GM12878 (cell line): ENCODE measurements at regions not wholly inside any gene's neighbourhood (a gene's known extent, or its start where the extent isn't known, plus 50 kb on each side); places are given as distances from the start of the nearest gene placed in this dataset.

Source experiments
- ATAC-seq: fragments of 200-7000 bp; cut with Tn5 transposase; 3 replicates; pipeline ENCODE4 v1.9.1; 2020; ENCODE audit warnings: mild to moderate bottlenecking, moderate library complexity
- BruUV-seq: library from RNA; stranded (reverse); fragments of 400-500 nt; replicated peaks from 2 replicates; lab custom pipeline; 2021; lab: Mats Ljungman, UMichigan
- CTCF ChIA-PET: fragments of 300-600 bp; sonication (Branson Sonifier 250); formaldehyde crosslinking; extraction: SDS; loops from one replicate; lab custom pipeline; 2021; ENCODE audit warnings: inconsistent platforms; lab: Yijun Ruan, JAX
- POLR2A ChIA-PET: fragments of 350-600 bp; formaldehyde crosslinking; extraction: SDS; loops from one replicate; lab custom pipeline; 2021; ENCODE audit warnings: inconsistent platforms; lab: Charles Lee
- RAD21 ChIA-PET: fragments of 300-600 bp; sonication (Branson Sonifier 250); formaldehyde crosslinking; loops from one replicate; lab custom pipeline; 2023; ENCODE audit warnings: antibody characterized with exemption; ENCODE audit not compliant: unreplicated experiment; lab: Charles Lee
- SMC1A ChIA-PET: fragments of 300-600 bp; sonication (Branson Sonifier 250); formaldehyde crosslinking; loops from one replicate; lab custom pipeline; 2023; ENCODE audit not compliant: unreplicated experiment, uncharacterized antibody; lab: Charles Lee
- DNase-seq: peaks from one replicate; pipeline ENCODE4 v3.0.0-alpha.2; 2011; ENCODE audit warnings: low read depth, low spot score
- FAIRE-seq: peaks from 3 replicates; lab custom pipeline; 2011; peaks lifted over from hg19 to GRCh38; lab: Jason Lieb, UNC
- H2AFZ ChIP-seq: 2 replicates; pipeline ENCODE4 v1.6.0; 2011; ENCODE audit warnings: low read depth, low read length, control low read depth; ENCODE audit not compliant: control insufficient read depth
- H3K27ac ChIP-seq: 2 replicates; pipeline ENCODE4 v1.5.1; 2011; ENCODE audit warnings: control low read depth; ENCODE audit not compliant: control insufficient read depth, insufficient read depth
- H3K27me3 ChIP-seq, 2 experiments: replicated peaks in 1 of 2; 2 replicates each; pipeline versions ENCODE4 v1.6.0 to v1.6.1; 2011; ENCODE audit warnings: low read length in 1 of 2; ENCODE audit not compliant: control insufficient read depth in 2 of 2, insufficient read depth in 2 of 2
- H3K36me3 ChIP-seq, 2 experiments: 2 replicates each; pipeline ENCODE4 v1.5.1; 2011; ENCODE audit warnings: low read length in 1 of 2; ENCODE audit not compliant: control insufficient read depth in 2 of 2, insufficient read depth in 2 of 2
- H3K4me1 ChIP-seq: 2 replicates; pipeline ENCODE4 v1.6.1; 2011; ENCODE audit warnings: mild to moderate bottlenecking, low read length, moderate library complexity, mixed read lengths; ENCODE audit not compliant: control insufficient read depth, insufficient read depth
- H3K4me2 ChIP-seq: 2 replicates; pipeline ENCODE4 v1.6.0; 2011; ENCODE audit warnings: control low read depth; ENCODE audit not compliant: control insufficient read depth, insufficient read depth
- H3K4me3 ChIP-seq: fragments of 200-600 bp; sonication (generic); 2 replicates; pipeline ENCODE4 v1.5.1; 2016
- H3K79me2 ChIP-seq: 2 replicates; pipeline ENCODE4 v1.6.0; 2011; ENCODE audit warnings: low read length; ENCODE audit not compliant: control insufficient read depth, insufficient read depth
- H3K9ac ChIP-seq: 2 replicates; pipeline ENCODE4 v1.8.0; 2011; ENCODE audit warnings: low read length, control low read depth, mixed read lengths; ENCODE audit not compliant: control insufficient read depth, insufficient read depth
- H3K9me3 ChIP-seq: replicated peaks from 3 replicates; pipeline ENCODE4 v1.5.1; 2011; ENCODE audit warnings: mild to moderate bottlenecking, low read length; ENCODE audit not compliant: control insufficient read depth, insufficient read depth
- H4K20me1 ChIP-seq: 2 replicates; pipeline ENCODE4 v1.6.0; 2011; ENCODE audit not compliant: control insufficient read depth, insufficient read depth
- ATF3 ChIP-seq: IDR thresholded peaks from 2 replicates; pipeline ENCODE4 v1.6.1; 2011; ENCODE audit warnings: low read depth, mild to moderate bottlenecking, low read length, moderate library complexity, borderline replicate concordance; ENCODE audit errors: extremely low read depth
- BRCA1 ChIP-seq: IDR thresholded peaks from 2 replicates; pipeline ENCODE4 v1.6.1; 2011; ENCODE audit warnings: low read depth, low read length, improper control_type of control experiment
- ELK1 ChIP-seq: IDR thresholded peaks from 2 replicates; pipeline ENCODE4 v1.6.1; 2012; ENCODE audit warnings: low read depth, low read length, improper control_type of control experiment
- EZH2 ChIP-seq: IDR thresholded peaks from 2 replicates; pipeline ENCODE4 v1.6.1; 2012; ENCODE audit warnings: low read depth, mild to moderate bottlenecking, control low read depth, inconsistent platforms, low read length, borderline replicate concordance; ENCODE audit not compliant: control insufficient read depth
- RB1 ChIP-seq: fragments of 450-650 bp; formaldehyde crosslinking; IDR thresholded peaks from 2 replicates; pipeline ENCODE4 v1.6.1; 2017; ENCODE audit warnings: mild to moderate bottlenecking, borderline replicate concordance
- RUNX3 ChIP-seq: IDR thresholded peaks from 2 replicates; pipeline ENCODE4 v1.6.1; 2012; ENCODE audit warnings: low read length, inconsistent platforms
- SRF ChIP-seq, 2 experiments: IDR thresholded peaks; 2 replicates each; pipeline ENCODE4 v1.6.1; 2011; ENCODE audit warnings: low read depth in 2 of 2, low read length in 2 of 2, mild to moderate bottlenecking in 1 of 2, moderate library complexity in 1 of 2
- WGBS: methylation state at CpG from one replicate; pipeline ENCODE4 v1.1.6; 2016; ENCODE audit warnings: low lambda C conversion rate; ENCODE audit not compliant: insufficient replicate concordance, insufficient coverage; ENCODE audit errors: missing lambda C conversion rate; 5-methylcytosine and 5-hydroxymethylcytosine counted together
- in situ Hi-C: fragments of 300-500 bp; cut with MboI; formaldehyde crosslinking; loops from 9 replicates; pipeline ENCODE4 v1.14.3; 2018; ENCODE audit warnings: mixed read lengths
- intact Hi-C: fragments of 100-400 bp; cut with micrococcal nuclease; formaldehyde crosslinking; loops from one replicate; pipeline ENCODE4 v1.14.2; 2022; ENCODE audit not compliant: unreplicated experiment

- TF ChIP-seq ELK1 (no peak), SRF (IDR thresholded peaks at IDR 0.05; ENCODE audit: low read depth in 2 of 2, low read length in 2 of 2) (no peak), RUNX3 (no peak), RB1 (no peak)
Observed at GRCh38 chr14:81743605-81744004, 210.0 kb upstream of the SEL1L start (continued).

- in situ Hi-C loops = no loop called here
- H2AFZ ChIP-seq = no peak overlapping the region
- H4K20me1 ChIP-seq = no peaks in the 10 kb centered on the region
- WGBS = 0% methylated on average over 2 of the region's 2 CpGs
- intact Hi-C loops = no loop called here
- FAIRE-seq (no peak), DNase-seq (no peak), ATAC-seq (no peak)
- ChIA-PET POLR2A (no interaction called here), RAD21 (no interaction called here), CTCF (no interaction called here), SMC1A (no interaction called here)
- H3K9ac ChIP-seq = no peak overlapping the region
- BruUV-seq = no TSS peak
- H3K27me3 ChIP-seq = no peaks in the 10 kb centered on the region
- H3K4me3 ChIP-seq = no peak overlapping the region
- no peaks in the 10 kb centered on the region for H3K4me1 ChIP-seq
- H3K27ac ChIP-seq = no peak overlapping the region
- TF ChIP-seq EZH2 = no peak
- no peak for TF ChIP-seq ATF3
- TF ChIP-seq BRCA1 = no peak
- H3K4me2 ChIP-seq = no peak overlapping the region
- no peaks in the 10 kb centered on the region for H3K36me3 ChIP-seq
- no peaks in the 10 kb centered on the region for H3K9me3 ChIP-seq
- no peaks in the 10 kb centered on the region for H3K79me2 ChIP-seq
Observed at GRCh38 chr14:81751198-81751597, 217.5 kb upstream of the SEL1L start.
